MG63 (cell line): ENCODE measurements at regions not wholly inside any gene's neighbourhood (a gene's known extent, or its start where the extent isn't known, plus 50 kb on each side); places are given as distances from the start of the nearest gene placed in this dataset.

Experiments
- DNase-seq: peaks from one replicate; pipeline ENCODE4 v3.0.0-alpha.2; 2020
- H3K27me3 ChIP-seq: fragments of 250-450 bp; sonication (Bioruptor Pico); 2 replicates; pipeline ENCODE4 v1.5.1; 2020; ENCODE audit warnings: mild to moderate bottlenecking, moderate library complexity
- H3K36me3 ChIP-seq: fragments of 250-450 bp; sonication (Bioruptor Pico); 2 replicates; pipeline ENCODE4 v1.5.1; 2020; ENCODE audit warnings: mild to moderate bottlenecking, moderate library complexity
- H3K4me3 ChIP-seq: fragments of 250-450 bp; sonication (Bioruptor Pico); 2 replicates; pipeline ENCODE4 v1.5.1; 2020; ENCODE audit warnings: mild to moderate bottlenecking, moderate library complexity
- H3K9me3 ChIP-seq: fragments of 250-450 bp; sonication (Bioruptor Pico); 2 replicates; pipeline ENCODE4 v1.5.1; 2020; ENCODE audit warnings: mild to moderate bottlenecking, moderate library complexity

DNA sequence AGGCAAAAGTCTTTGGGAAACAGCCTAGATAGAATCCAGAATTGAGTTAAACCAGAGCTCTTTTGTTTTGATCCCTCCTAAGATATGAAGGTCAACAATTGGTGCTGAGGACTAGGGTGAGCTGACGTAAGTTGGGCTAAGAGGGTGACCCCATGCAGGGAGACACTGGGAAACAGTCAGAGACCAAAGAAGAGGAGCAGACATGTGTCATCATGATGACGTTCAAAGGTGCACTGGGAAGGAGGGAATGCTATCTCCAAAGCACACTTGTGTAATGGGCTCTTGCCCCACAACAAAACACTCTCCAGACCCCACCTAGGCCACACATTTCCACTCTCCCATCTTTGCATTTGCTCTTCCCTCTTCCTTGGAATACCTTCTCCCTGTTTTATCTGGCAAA, 481.4 kb downstream of the COG6 start:
- Histone ChIP-seq H3K9me3 (no peaks in the 10 kb centered on the region), H3K27me3 (no peaks in the 10 kb centered on the region), H3K4me3 (no peak overlapping the region), H3K36me3 (no peaks in the 10 kb centered on the region)
- no peak for DNase-seq

- H3K4me3 ChIP-seq = no peak overlapping the region
- DNase-seq = no peak
These were observed 481.9 kb downstream of the COG6 start for GRCh38 chr13:40137400-40137799.

DNA sequence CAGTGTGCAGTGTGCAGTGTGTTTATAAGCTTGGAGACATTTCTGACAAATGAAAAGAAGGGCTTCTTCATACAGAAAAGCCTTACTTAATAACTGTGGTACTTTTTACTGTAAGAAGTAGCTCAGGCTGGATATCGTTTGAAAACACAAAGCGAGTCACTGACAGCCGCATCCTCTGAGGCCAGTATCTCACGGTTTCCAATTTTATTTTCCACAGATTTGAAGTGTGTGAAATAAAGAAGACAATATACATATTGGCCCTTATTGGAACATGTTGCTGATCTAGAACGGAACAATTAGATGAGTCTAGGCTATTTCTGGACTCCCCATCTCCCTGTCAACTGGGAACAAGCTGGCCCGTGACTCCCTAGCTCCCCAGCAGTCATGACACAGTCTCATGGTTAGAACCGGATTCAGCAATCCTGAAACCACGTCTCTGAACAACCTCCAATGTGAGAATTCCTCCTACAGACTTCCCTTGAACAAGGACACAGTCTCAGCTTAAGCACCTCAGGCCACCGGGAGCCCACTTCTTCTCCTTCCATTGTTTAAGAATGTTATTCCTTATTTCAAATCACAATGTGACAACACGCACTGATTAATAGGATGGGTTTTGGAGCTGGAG, 484.5 kb downstream of the COG6 start:
- H3K27me3 ChIP-seq = no peaks in the 10 kb centered on the region
- no peak for DNase-seq
- no peaks in the 10 kb centered on the region for H3K9me3 ChIP-seq
- H3K4me3 ChIP-seq = no peak overlapping the region
- H3K36me3 ChIP-seq = no peaks in the 10 kb centered on the region

More at GRCh38 chr13:40137400-40137799, 481.9 kb downstream of the COG6 start:
- Histone ChIP-seq H3K9me3 (no peaks in the 10 kb centered on the region), H3K27me3 (no peaks in the 10 kb centered on the region), H3K36me3 (no peaks in the 10 kb centered on the region)

DNA sequence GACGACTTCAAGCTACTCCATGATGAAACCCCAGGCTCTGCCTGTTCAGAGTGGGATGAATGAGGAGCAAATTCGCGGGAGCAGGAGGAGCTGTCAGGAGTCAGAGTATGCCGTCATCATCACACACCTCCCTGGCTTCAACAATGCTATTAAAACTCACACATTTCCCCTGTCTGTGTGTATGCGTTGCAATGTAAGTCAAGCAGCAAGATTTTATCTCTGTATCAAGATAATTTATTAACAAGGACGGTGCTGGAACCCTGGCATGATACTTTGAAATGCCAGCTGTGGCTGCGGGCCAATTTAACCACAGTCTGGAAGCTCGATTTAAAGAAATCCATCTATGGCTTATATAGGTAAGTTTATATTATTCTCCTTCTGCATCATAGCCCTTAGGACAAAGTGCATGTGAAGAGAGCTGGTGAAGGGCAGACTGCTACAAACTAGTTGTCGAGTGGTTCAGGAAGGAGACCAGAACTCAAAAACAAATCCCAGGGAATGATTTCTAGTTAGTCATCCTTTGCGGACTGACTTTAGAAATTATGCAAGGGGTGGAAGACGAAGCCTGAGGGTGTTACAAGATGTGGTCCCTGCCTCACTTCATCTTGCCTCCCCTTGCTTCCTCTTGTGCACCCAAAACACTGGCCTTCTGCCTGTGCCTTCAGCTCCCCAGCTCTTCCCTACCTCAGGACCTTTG, 486.5 kb downstream of the COG6 start:
- Histone ChIP-seq H3K27me3 (no peaks in the 10 kb centered on the region), H3K4me3 (no peak overlapping the region), H3K36me3 (no peaks in the 10 kb centered on the region), H3K9me3 (no peaks in the 10 kb centered on the region)
- no peak for DNase-seq

DNA sequence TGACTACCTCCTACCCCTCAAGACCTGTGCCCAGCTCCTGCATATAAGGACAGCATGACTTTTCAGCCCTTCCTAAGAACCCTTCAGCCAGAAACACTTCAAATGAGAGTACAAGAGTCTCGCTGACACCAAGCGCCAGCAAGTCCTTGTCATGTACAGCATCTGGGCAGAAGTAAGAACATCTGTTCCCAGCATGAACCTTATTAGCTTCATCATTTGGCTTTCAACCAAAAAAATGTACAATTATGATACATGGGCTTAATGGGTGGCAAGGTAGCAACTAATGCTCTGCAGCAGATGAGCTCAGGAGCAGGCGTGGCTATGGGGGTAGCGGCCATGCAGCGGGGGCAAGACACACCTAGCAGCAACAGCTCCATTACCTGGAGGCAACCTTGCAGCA, 487.6 kb downstream of the COG6 start:
- Histone ChIP-seq H3K4me3 (no peak overlapping the region), H3K36me3 (no peaks in the 10 kb centered on the region), H3K27me3 (no peaks in the 10 kb centered on the region), H3K9me3 (no peaks in the 10 kb centered on the region)
- DNase-seq = no peak

- DNase-seq = no peak
- Histone ChIP-seq H3K36me3 (no peaks in the 10 kb centered on the region), H3K27me3 (no peaks in the 10 kb centered on the region), H3K4me3 (no peak overlapping the region), H3K9me3 (no peaks in the 10 kb centered on the region)
These were observed 488.1 kb downstream of the COG6 start for GRCh38 chr13:40143559-40143958.

- no peak for DNase-seq
- H3K4me3 ChIP-seq = no peak overlapping the region
- H3K9me3 ChIP-seq = no peaks in the 10 kb centered on the region
- no peaks in the 10 kb centered on the region for H3K36me3 ChIP-seq
- H3K27me3 ChIP-seq = no peaks in the 10 kb centered on the region
These were observed 489.7 kb downstream of the COG6 start for GRCh38 chr13:40145139-40145538.

DNA sequence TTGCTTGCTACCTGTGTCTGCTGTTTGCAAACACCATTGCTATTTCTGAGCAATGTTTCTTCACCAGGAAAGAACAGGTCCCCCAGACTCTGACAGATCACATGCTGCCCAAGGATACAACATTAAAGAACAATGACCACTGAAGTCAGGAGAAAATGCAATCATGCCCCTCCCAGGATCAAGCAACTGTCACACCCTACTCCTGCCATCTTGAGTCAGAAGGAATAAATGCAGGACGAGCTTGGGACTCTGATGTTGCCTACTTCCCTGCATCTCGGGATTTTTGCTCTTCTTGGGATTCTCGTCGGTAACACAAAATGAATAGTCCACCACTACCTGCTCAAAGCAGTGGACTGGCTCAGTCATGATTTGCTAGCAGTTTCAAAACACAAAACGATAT, 490.6 kb downstream of the COG6 start:
- Histone ChIP-seq H3K36me3 (no peaks in the 10 kb centered on the region), H3K27me3 (no peaks in the 10 kb centered on the region), H3K4me3 (no peak overlapping the region), H3K9me3 (no peaks in the 10 kb centered on the region)
- DNase-seq = no peak

DNA sequence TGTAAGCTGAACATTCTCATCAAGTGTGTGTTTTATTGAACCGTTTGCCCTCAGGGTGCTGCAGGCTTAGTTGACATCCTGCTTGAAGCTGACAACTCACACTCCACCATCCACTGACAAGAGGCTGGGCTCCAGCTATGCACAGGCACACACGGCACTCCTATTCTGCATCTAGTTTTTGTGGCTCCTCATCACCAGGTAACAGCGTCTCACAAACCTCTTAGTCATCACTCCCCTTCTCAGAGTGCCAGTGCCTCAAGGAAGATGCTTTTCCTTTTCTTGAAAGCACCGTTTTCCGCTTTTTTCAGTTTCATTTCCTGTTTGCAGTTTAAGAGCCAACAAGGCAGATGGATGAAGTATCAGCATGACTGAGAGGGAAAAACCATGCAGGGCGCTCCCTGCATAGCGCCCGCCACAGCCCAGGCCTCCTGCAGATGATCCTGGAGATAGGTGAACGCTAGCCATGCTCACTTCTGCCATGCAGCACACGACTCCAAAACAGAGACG, 491.2 kb downstream of the COG6 start:
- no peaks in the 10 kb centered on the region for H3K9me3 ChIP-seq
- H3K4me3 ChIP-seq = no peak overlapping the region
- DNase-seq = no peak
- no peaks in the 10 kb centered on the region for H3K36me3 ChIP-seq
- H3K27me3 ChIP-seq = no peaks in the 10 kb centered on the region

- Histone ChIP-seq H3K9me3 (no peaks in the 10 kb centered on the region), H3K36me3 (no peaks in the 10 kb centered on the region), H3K27me3 (no peaks in the 10 kb centered on the region), H3K4me3 (no peak overlapping the region)
- no peak for DNase-seq
These were observed 492.6 kb downstream of the COG6 start for GRCh38 chr13:40148101-40148500.

DNA sequence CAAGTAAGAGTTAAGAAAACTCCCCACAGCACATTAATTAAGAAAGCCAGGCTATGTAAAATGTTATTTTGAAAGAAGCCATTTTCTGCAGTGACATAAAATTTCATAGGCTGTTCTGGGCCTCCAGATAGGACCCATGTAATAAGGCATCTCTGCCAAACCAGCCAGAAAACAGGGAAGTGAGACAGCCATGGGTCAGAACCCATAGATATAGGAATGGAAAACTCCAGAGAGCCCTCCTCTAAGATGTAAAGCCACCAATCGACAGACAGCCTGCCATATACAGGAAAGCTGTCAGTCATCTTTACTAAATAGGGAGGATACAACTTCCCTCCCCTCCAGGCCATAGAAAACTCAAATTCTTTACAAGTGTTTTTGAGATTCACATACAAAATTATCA, 493.3 kb downstream of the COG6 start:
- Histone ChIP-seq H3K4me3 (no peak overlapping the region), H3K27me3 (no peaks in the 10 kb centered on the region), H3K36me3 (no peaks in the 10 kb centered on the region), H3K9me3 (no peaks in the 10 kb centered on the region)
- no peak for DNase-seq

DNA sequence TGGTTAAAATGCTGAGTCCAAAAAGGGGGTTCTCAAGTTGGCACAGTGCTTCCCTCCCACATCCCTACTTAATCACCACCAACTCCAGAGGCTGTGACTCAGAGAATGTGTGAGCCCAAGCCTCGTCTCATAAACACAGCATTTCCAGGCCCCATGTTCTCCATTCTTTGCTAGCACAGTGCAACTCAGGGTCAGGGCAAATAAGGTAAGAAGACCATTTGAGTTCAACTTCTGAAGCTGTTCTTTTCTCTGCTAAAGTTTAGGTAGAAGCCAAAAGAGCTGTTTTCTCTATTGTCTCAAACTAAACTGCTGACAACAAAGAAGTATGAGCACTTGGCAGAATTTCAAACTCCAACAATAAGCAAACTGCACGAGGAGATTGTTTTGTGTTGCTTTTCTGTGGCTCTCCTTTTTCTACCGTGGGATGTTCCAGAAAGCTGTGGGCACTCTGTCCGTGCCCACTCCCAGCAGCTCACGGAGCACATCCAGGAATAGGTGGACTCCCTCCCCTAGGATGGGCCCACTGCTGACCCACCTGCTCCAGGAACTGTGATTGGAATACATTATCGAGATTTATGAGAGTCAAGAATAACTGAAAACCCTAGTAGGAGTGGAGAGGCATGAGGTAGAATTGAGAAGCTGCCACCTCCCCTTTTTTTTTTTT, 494.3 kb downstream of the COG6 start:
- DNase-seq = peak; percentile 80
- Histone ChIP-seq H3K36me3 (no peaks in the 10 kb centered on the region), H3K9me3 (no peaks in the 10 kb centered on the region), H3K4me3 (no peak overlapping the region), H3K27me3 (no peaks in the 10 kb centered on the region)

- Histone ChIP-seq H3K36me3 (no peaks in the 10 kb centered on the region), H3K4me3 (no peak overlapping the region), H3K27me3 (no peaks in the 10 kb centered on the region), H3K9me3 (no peaks in the 10 kb centered on the region)
- no peak for DNase-seq
These were observed 496.2 kb downstream of the COG6 start for GRCh38 chr13:40151673-40152072.

- peak; percentile 61 for DNase-seq
- H3K4me3 ChIP-seq = no peak overlapping the region
- H3K9me3 ChIP-seq = no peaks in the 10 kb centered on the region
- no peaks in the 10 kb centered on the region for H3K27me3 ChIP-seq
- no peaks in the 10 kb centered on the region for H3K36me3 ChIP-seq
These were observed 496.7 kb downstream of the COG6 start for GRCh38 chr13:40152145-40152544.

DNA sequence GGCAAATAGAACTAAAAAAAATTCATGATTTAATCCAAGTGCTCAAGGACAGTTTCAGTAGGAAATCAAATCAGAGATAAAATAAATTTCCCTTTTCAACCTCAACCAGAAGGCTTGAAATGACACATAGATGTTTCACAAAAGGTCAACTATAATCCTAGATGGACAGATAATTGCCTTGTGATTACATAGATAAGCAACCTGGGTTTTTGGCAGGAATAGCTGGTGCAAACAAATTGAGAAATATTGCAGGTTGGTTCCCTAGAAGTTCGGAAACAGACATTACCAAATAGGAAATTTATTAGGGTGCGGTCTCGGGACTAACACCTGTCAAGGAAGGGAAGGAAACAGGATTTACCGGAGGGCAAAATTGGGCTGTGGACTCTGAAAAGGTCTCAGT, 497.5 kb downstream of the COG6 start:
- H3K36me3 ChIP-seq = no peaks in the 10 kb centered on the region
- no peaks in the 10 kb centered on the region for H3K9me3 ChIP-seq
- no peak for DNase-seq
- no peaks in the 10 kb centered on the region for H3K27me3 ChIP-seq
- H3K4me3 ChIP-seq = no peak overlapping the region

DNA sequence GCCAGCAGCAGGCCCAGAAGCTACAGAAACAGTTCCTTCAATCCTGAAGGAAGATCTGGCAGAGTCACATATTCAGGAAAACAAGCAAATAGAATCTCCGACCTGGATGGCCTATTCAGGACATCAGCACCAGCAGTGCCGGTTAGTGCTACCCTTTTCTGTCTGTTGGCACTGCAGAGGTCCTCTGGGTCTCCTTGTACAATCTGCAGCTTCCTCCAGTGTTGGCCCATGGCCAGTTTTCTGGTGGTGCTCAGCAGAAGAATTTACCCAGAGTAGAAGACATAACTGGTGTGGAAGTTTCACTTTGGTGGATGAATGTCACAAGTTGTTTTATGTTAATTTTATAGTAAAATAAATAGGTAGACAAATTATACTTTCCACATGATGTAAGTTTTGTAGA, 498.1 kb downstream of the COG6 start:
- Histone ChIP-seq H3K4me3 (no peak overlapping the region), H3K27me3 (no peaks in the 10 kb centered on the region), H3K9me3 (no peaks in the 10 kb centered on the region), H3K36me3 (no peaks in the 10 kb centered on the region)
- DNase-seq = no peak

DNA sequence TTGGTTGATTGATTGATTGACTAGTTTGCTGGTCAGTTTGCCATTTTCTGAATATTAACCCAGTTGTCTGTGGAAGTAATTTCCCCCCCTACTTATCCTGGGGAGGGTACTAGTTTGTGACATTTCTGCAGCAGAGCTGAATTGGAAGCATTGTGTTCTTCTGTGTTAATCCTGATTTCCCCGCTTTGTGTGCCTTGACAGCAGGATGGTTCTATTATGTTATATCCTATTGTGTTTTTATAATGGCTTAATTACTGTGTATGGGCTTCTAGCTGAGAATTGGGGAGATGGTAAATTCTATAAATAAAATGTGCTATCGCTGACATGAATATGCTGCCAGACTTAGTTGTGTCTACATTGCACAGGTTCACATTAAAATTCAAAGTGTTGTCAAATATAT, 499.7 kb downstream of the COG6 start:
- Histone ChIP-seq H3K9me3 (no peaks in the 10 kb centered on the region), H3K36me3 (no peaks in the 10 kb centered on the region), H3K4me3 (no peak overlapping the region), H3K27me3 (no peaks in the 10 kb centered on the region)
- no peak for DNase-seq

DNA sequence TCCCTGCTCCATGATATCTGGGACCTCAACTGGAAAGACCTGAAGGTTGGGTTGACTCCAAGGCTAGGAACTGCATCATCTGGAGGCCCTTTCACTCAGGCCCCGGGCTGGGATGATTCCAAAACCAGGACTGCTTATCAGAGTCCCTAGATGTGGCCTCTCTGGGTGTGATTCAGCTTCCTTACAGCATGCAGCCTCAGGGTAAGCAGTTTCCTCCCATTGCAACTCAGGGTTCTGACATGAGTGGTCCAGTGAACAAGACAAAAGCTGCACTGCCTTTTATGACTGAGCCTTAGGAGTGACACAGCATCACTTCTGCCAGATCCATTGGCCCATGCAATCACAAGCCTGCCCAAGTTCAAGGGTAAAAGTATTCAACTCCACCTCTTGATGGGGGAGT, 502.8 kb downstream of the COG6 start:
- Histone ChIP-seq H3K27me3 (no peaks in the 10 kb centered on the region), H3K36me3 (no peaks in the 10 kb centered on the region), H3K9me3 (no peaks in the 10 kb centered on the region), H3K4me3 (no peak overlapping the region)
- no peak for DNase-seq
